SK-N-SH (cell line): ENCODE measurements at regions not wholly inside any gene's neighbourhood (a gene's known extent, or its start where the extent isn't known, plus 50 kb on each side); places are given as distances from the start of the nearest gene placed in this dataset.

Experiments
- CTCF ChIA-PET: fragments of 300-600, 350-600 bp; formaldehyde crosslinking; extraction: SDS; loops from one replicate; lab custom pipeline; 2021; lab: Yijun Ruan, JAX
- POLR2A ChIA-PET: fragments of 350-600 bp; sonication (Branson Sonifier 250); formaldehyde crosslinking; extraction: SDS; loops from one replicate; lab custom pipeline; 2020; ENCODE audit warnings: antibody characterized with exemption, inconsistent platforms; lab: Yijun Ruan, JAX
- DNase-seq: peaks from one replicate; pipeline ENCODE4 v3.0.0; 2012
- H2AFZ ChIP-seq: fragments of 200-600 bp; sonication (generic); 2 replicates; pipeline ENCODE4 v1.8.1; 2016; ENCODE audit warnings: antibody characterized with exemption, mild to moderate bottlenecking, low read depth
- H3F3A ChIP-seq: fragments of 200-600 bp; sonication (generic); replicated peaks from 2 replicates; pipeline ENCODE3; 2016; ENCODE audit warnings: antibody characterized with exemption, mild to moderate bottlenecking; ENCODE audit not compliant: insufficient read depth
- H3K27ac ChIP-seq, 2 experiments: fragments of 200-500 bp in 1 of 2; fragments of 200-600 bp in 1 of 2; sonication (Bioruptor generic) in 1 of 2; sonication (generic), shearing (Covaris generic) in 1 of 2; 2 replicates each; pipeline versions ENCODE4 v1.5.1 to v1.6.1; 2014 to 2016; ENCODE audit warnings: low read depth in 2 of 2, inconsistent platforms in 1 of 2, low read length in 1 of 2, mild to moderate bottlenecking in 1 of 2, mixed read lengths in 1 of 2
- H3K27me3 ChIP-seq: fragments of 200-600 bp; sonication (generic), shearing (Covaris generic); 2 replicates; pipeline ENCODE4 v1.6.1; 2016; ENCODE audit warnings: mixed run types; ENCODE audit not compliant: insufficient read depth
- H3K36me3 ChIP-seq, 2 experiments: fragments of 200-500 bp in 1 of 2; fragments of 200-600 bp in 1 of 2; sonication (Bioruptor generic) in 1 of 2; sonication (generic) in 1 of 2; replicated peaks in 1 of 2; 2 replicates each; pipeline versions ENCODE3 to v1.5.1; 2014 to 2016; ENCODE audit warnings: low read length in 1 of 2, mild to moderate bottlenecking in 1 of 2; ENCODE audit not compliant: insufficient read depth in 2 of 2, control insufficient read depth in 1 of 2
- H3K4me1 ChIP-seq, 2 experiments: fragments of 200-500 bp in 1 of 2; fragments of 200-600 bp in 1 of 2; sonication (Bioruptor generic) in 1 of 2; sonication (generic), shearing (Covaris generic) in 1 of 2; 2 replicates each; pipeline versions ENCODE4 v1.5.1 to v1.6.1; 2014 to 2016; ENCODE audit warnings: low read depth in 1 of 2, low read length in 1 of 2, mixed run types in 1 of 2; ENCODE audit not compliant: insufficient read depth in 2 of 2, control insufficient read depth in 1 of 2
- H3K4me2 ChIP-seq: fragments of 200-600 bp; sonication (generic), shearing (Covaris generic); 2 replicates; pipeline ENCODE4 v1.6.1; 2017; ENCODE audit warnings: mixed run types
- H3K4me3 ChIP-seq, 2 experiments: fragments of 200-500 bp in 1 of 2; fragments of 200-600 bp in 1 of 2; sonication (Bioruptor generic) in 1 of 2; sonication (generic), shearing (Covaris generic) in 1 of 2; 2 replicates each; pipeline versions ENCODE4 v1.5.1 to v1.8.1; 2014 to 2016; ENCODE audit warnings: low read depth in 2 of 2, inconsistent platforms in 1 of 2, low read length in 1 of 2, mild to moderate bottlenecking in 1 of 2, mixed read lengths in 1 of 2, moderate library complexity in 1 of 2
- H3K79me2 ChIP-seq: fragments of 200-600 bp; sonication (generic); 2 replicates; pipeline ENCODE4 v1.8.1; 2017; ENCODE audit warnings: mild to moderate bottlenecking; ENCODE audit not compliant: insufficient read depth
- H3K9ac ChIP-seq: fragments of 200-600 bp; sonication (generic); 2 replicates; pipeline ENCODE4 v1.6.1; 2017; ENCODE audit warnings: mixed run types
- H3K9me2 ChIP-seq: fragments of 200-600 bp; sonication (generic); 2 replicates; pipeline ENCODE4 v1.6.1; 2017; ENCODE audit warnings: mixed run types
- H3K9me3 ChIP-seq: fragments of 200-600 bp; sonication (generic); 2 replicates; pipeline ENCODE4 v1.6.1; 2017; ENCODE audit warnings: mixed run types, mild to moderate bottlenecking, moderate library complexity
- H4K20me1 ChIP-seq: fragments of 200-600 bp; sonication (generic); 2 replicates; pipeline ENCODE4 v1.6.1; 2017; ENCODE audit warnings: mild to moderate bottlenecking, mixed run types; ENCODE audit not compliant: insufficient read depth
- EP300 ChIP-seq, 2 experiments: IDR thresholded peaks; 2 replicates each; pipeline versions ENCODE4 v1.4.0 to v1.6.1; 2012; ENCODE audit warnings: borderline replicate concordance in 1 of 2, low read depth in 1 of 2, low read length in 1 of 2
- EZH2phosphoT487 ChIP-seq: fragments of 200-600 bp; sonication (generic); IDR thresholded peaks from 2 replicates; pipeline ENCODE4 v1.6.1; 2017; ENCODE audit warnings: low read depth, mixed run types, mild to moderate bottlenecking, antibody characterized with exemption, moderate library complexity, borderline replicate concordance
- FOXJ3 ChIP-seq: sonication (generic); formaldehyde crosslinking; IDR thresholded peaks from 2 replicates; pipeline ENCODE4 v1.5.1; 2020; ENCODE audit warnings: mild to moderate bottlenecking, missing genetic modification reagents
- FOXM1 ChIP-seq: IDR thresholded peaks from 2 replicates; pipeline ENCODE4 v1.4.0; 2012; ENCODE audit warnings: low read depth, mild to moderate bottlenecking
- GABPA ChIP-seq: IDR thresholded peaks from 2 replicates; pipeline ENCODE4 v1.4.0; 2012; ENCODE audit warnings: low read depth, mild to moderate bottlenecking
- GATA2 ChIP-seq: sonication (generic); formaldehyde crosslinking; IDR thresholded peaks from 2 replicates; pipeline ENCODE4 v1.5.0; 2020; ENCODE audit warnings: mild to moderate bottlenecking, missing genetic modification reagents
- JUND ChIP-seq: IDR thresholded peaks from 2 replicates; pipeline ENCODE4 v1.4.0; 2012
- MEF2A ChIP-seq: IDR thresholded peaks from 2 replicates; pipeline ENCODE4 v1.4.0; 2012; ENCODE audit warnings: low read depth, borderline replicate concordance
- MXI1 ChIP-seq: IDR thresholded peaks from 2 replicates; pipeline ENCODE4 v1.6.1; 2012; ENCODE audit warnings: mild to moderate bottlenecking, low read depth, low read length, improper control_type of control experiment
- NFIC ChIP-seq: IDR thresholded peaks from 2 replicates; pipeline ENCODE4 v1.4.0; 2012; ENCODE audit warnings: borderline replicate concordance
- POLR2AphosphoS5 ChIP-seq: IDR thresholded peaks from 2 replicates; pipeline ENCODE4 v1.6.1; 2012; ENCODE audit warnings: low read depth, low read length
- RAD21 ChIP-seq: IDR thresholded peaks from 2 replicates; pipeline ENCODE4 v1.6.1; 2012; ENCODE audit warnings: mild to moderate bottlenecking, low read length
- RCOR1 ChIP-seq: fragments of 150-350 bp; IDR thresholded peaks from 2 replicates; pipeline ENCODE4 v1.6.1; 2017; ENCODE audit warnings: antibody characterized with exemption, low read length
- SIN3A ChIP-seq: IDR thresholded peaks from 2 replicates; pipeline ENCODE4 v1.6.1; 2012; ENCODE audit warnings: low read depth, mild to moderate bottlenecking, low read length, moderate library complexity, borderline replicate concordance
- TCF12 ChIP-seq: IDR thresholded peaks from 2 replicates; pipeline ENCODE4 v1.4.0; 2012
- TEAD4 ChIP-seq: IDR thresholded peaks from 2 replicates; pipeline ENCODE4 v1.4.0; 2012; ENCODE audit warnings: mild to moderate bottlenecking, borderline replicate concordance; ENCODE audit not compliant: insufficient read depth
- whole genome bisulfite sequencing: methylation state at CpG from one replicate; pipeline ENCODE4 v1.1.6; 2017; ENCODE audit warnings: low lambda C conversion rate; 5-methylcytosine and 5-hydroxymethylcytosine counted together
- TF ChIP-seq, protein P1 (sequence below): IDR thresholded peaks from 2 replicates; pipeline ENCODE4; 2012

DNA sequence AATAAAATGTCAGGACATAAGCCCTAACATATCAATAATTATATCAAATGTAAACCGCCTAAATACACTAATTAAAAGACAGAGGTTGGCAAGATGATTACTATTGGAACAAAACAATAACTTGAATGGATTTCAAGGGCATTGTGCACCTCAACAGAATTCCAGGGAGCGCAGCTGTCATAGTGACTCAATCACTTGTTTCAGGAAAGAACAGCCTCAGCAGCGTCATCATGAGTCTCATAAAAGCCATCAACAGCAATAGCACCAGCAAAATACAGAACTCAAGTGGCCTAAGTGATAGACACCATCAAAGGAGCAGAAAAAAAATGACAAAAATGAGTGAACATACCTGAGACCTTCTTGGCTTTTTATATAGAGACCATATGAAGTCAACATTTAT, 632.7 kb upstream of the NR5A2 start:
- no peak overlapping the region for H2AFZ ChIP-seq
- no peak for TF ChIP-seq FOXM1
- TF ChIP-seq TCF12, result no peak
- DNase-seq, result no peak
- no peaks in the 10 kb centered on the region for H3K9me3 ChIP-seq
- CTCF ChIA-PET, result interaction anchor here (0.9 kb wide), 1 partner anchor 12 kb away, joined by 3 read pairs; no protein-coding TSS in a partner anchor
- H3K4me3 ChIP-seq, result no peak overlapping the region
- H3K36me3 ChIP-seq, result no peaks in the 10 kb centered on the region
- no peaks in the 10 kb centered on the region for H4K20me1 ChIP-seq
- POLR2A ChIA-PET, result no interaction called here
- no peak overlapping the region for H3K9ac ChIP-seq
- 89% methylated on average over 3 of the region's 3 CpGs for WGBS
- H3K27ac ChIP-seq, result no peak overlapping the region
- no peaks in the 10 kb centered on the region for H3K27me3 ChIP-seq
- no peaks in the 10 kb centered on the region for H3K9me2 ChIP-seq
- H3K4me1 ChIP-seq, result peaks cover 0 to 9% of the 10 kb centered on the region in 2 experiments; a peak in 1 of 4 replicates
- H3K79me2 ChIP-seq, result no peaks in the 10 kb centered on the region
- H3K4me2 ChIP-seq, result no peak overlapping the region
- H3F3A ChIP-seq, result no peaks in the 10 kb centered on the region

DNA sequence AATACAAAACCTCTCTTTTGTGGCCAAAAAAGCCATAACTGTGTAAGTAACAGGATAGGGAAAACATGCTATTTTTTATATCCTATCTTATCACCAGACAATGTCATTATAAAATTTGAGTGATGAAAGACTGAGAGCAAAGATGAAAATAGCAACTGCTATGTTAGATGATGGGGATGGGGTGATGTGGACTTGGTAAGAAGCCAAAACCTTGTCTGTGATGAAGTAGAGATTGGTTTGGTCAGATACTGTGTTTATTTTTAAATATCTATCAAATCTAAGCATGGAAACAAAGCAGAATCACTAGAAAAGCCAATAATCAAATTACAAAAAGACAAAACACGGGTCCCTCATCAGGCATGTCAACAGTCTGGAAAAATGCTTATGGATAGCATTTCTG, 631.1 kb upstream of the NR5A2 start:
- WGBS, result 15% methylated on average over 1 of the region's 1 CpG
- ChIA-PET CTCF (no interaction called here), POLR2A (no interaction called here)
- Histone ChIP-seq H3K79me2 (no peaks in the 10 kb centered on the region), H3K36me3 (no peaks in the 10 kb centered on the region), H3K4me2 (no peak overlapping the region), H3K9me3 (no peaks in the 10 kb centered on the region), H4K20me1 (no peaks in the 10 kb centered on the region), H3K27ac (peak overlapping the region in 1 of 2 experiments; percentile 47; a peak in 2 of 4 replicates), H2AFZ (no peak overlapping the region), H3K4me1 (peaks cover 0 to 9% of the 10 kb centered on the region in 2 experiments; a peak in 1 of 4 replicates), H3K4me3 (no peak overlapping the region), H3K9me2 (no peaks in the 10 kb centered on the region), H3F3A (no peaks in the 10 kb centered on the region), H3K9ac (no peak overlapping the region), H3K27me3 (no peaks in the 10 kb centered on the region)
- DNase-seq, result peak; percentile 14
- TF ChIP-seq NFIC, result peak; percentile 53; the same call in 1 of the 2 replicates
- peak; percentile 31 to 86; a peak in 3 of 4 replicates for TF ChIP-seq EP300 (IDR thresholded peaks at IDR 0.05; ENCODE audit: borderline replicate concordance in 1 of 2, low read depth in 1 of 2, low read length in 1 of 2)
- TF ChIP-seq EZH2phosphoT487, result no peak
- peak; percentile 80 for TF ChIP-seq TCF12
- TF ChIP-seq TEAD4, result 0 out of 2 replicates have a peak, but pooled peaks have one; percentile 44
- TF ChIP-seq RAD21, result 0 out of 2 replicates have a peak, but pooled peaks have one; percentile 10
- TF ChIP-seq MEF2A, result peak; percentile 51; the same call in 1 of the 2 replicates
- peak; percentile 34 for TF ChIP-seq JUND
- TF ChIP-seq GABPA, result no peak
- TF ChIP-seq MXI1, result no peak
- no peak for TF ChIP-seq FOXM1
- peak; percentile 66; the same call in 1 of the 2 replicates for TF ChIP-seq RCOR1
- TF ChIP-seq GATA2 (CRISPR knock-in tag), result peak; percentile 94
- TF ChIP-seq, protein P1, sequence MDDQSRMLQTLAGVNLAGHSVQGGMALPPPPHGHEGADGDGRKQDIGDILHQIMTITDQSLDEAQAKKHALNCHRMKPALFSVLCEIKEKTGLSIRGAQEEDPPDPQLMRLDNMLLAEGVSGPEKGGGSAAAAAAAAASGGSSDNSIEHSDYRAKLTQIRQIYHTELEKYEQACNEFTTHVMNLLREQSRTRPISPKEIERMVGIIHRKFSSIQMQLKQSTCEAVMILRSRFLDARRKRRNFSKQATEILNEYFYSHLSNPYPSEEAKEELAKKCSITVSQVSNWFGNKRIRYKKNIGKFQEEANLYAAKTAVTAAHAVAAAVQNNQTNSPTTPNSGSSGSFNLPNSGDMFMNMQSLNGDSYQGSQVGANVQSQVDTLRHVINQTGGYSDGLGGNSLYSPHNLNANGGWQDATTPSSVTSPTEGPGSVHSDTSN, result peak; percentile 58
- TF ChIP-seq FOXJ3, result 0 out of 2 replicates have a peak, but pooled peaks have one; percentile 64
- TF ChIP-seq POLR2AphosphoS5, result 0 out of 2 replicates have a peak, but pooled peaks have one; percentile 29
- no peak for TF ChIP-seq SIN3A
